ENCODE measurements at regions not wholly inside any gene's neighbourhood (a gene's known extent, or its start where the extent isn't known, plus 50 kb on each side); places are given as distances from the start of the nearest gene placed in this dataset.

DNA sequence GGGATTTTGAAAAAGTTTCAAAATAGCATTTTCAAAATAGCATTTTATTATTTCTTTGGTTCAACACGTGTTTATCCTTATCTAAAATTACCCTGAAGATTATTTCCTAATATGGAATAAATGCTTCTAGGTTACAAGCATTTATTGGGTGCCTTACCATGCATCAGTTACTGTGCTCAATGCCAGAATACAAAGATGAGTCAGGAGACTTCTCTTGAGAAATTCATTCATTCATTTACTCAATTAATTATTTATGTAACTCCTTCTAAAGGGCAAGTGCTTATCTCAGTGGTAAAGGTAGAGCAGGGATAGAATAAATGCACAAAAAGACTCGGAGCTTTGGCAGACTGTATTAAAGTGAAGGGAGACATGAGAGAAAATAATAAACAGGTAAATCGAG is 150.1 kb upstream of the PDE7B start:
- TF ChIP-seq, protein P1, sequence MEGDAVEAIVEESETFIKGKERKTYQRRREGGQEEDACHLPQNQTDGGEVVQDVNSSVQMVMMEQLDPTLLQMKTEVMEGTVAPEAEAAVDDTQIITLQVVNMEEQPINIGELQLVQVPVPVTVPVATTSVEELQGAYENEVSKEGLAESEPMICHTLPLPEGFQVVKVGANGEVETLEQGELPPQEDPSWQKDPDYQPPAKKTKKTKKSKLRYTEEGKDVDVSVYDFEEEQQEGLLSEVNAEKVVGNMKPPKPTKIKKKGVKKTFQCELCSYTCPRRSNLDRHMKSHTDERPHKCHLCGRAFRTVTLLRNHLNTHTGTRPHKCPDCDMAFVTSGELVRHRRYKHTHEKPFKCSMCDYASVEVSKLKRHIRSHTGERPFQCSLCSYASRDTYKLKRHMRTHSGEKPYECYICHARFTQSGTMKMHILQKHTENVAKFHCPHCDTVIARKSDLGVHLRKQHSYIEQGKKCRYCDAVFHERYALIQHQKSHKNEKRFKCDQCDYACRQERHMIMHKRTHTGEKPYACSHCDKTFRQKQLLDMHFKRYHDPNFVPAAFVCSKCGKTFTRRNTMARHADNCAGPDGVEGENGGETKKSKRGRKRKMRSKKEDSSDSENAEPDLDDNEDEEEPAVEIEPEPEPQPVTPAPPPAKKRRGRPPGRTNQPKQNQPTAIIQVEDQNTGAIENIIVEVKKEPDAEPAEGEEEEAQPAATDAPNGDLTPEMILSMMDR (IDR thresholded peaks at IDR 0.05), result no peak
- no peak for TF ChIP-seq POLR2A (IDR thresholded peaks at IDR 0.05)

Data from body of pancreas (tissue), 4 donors.